ENCODE measurements at regions not wholly inside any gene's neighbourhood (a gene's known extent, or its start where the extent isn't known, plus 50 kb on each side); places are given as distances from the start of the nearest gene placed in this dataset.
"Not testable (repeated sequence)": the region's sequence is repeated elsewhere in the genome, so short reads cannot be mapped to it uniquely, and the experiment has no call there.

DNA sequence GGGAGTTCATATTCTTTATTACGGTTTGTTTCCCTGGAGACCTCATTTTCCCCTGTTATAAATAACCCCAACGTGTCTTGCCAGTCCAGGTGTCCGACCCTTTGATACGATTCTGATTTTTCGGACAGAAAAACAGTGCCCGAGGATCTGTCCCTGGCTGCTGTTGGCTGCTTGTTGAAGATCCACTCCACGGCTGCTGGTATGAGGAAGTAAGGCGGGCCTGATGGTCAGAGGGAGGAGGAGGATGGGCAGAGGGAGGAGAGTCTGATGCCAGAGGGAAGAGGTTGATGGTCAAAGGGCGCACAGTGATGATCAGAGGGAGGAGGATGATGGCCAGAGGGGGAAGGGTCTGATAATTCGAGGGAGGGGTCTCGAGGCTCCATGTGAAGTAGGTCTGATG lies 99.9 kb downstream of the ATP6V0E2 start:
- H3K36me3 Mint-ChIP-seq; ATAC-seq (ENCODE audit: low read depth); H3K4me3 Mint-ChIP-seq; DNase-seq (ENCODE audit: low spot score in 2 of 2); H3K9me3 Mint-ChIP-seq; H3K4me1 Mint-ChIP-seq; H3K27ac Mint-ChIP-seq: not testable (repeated sequence)
- peaks cover 21% of the 10 kb centered on the region for H3K27me3 Mint-ChIP-seq

GRCh38 chr7:149975608-149976007 lies 101.8 kb downstream of the ATP6V0E2 start:
- ATAC-seq (ENCODE audit: low read depth); H3K4me3 Mint-ChIP-seq: not testable (repeated sequence)

GRCh38 chr7:149978537-149978936 lies 104.8 kb downstream of the ATP6V0E2 start:
- H3K36me3 Mint-ChIP-seq; H3K9me3 Mint-ChIP-seq; H3K4me3 Mint-ChIP-seq; H3K27ac Mint-ChIP-seq; ATAC-seq (ENCODE audit: low read depth); DNase-seq (ENCODE audit: low spot score in 2 of 2); H3K4me1 Mint-ChIP-seq: not testable (repeated sequence)
- H3K27me3 Mint-ChIP-seq: peaks cover 11% of the 10 kb centered on the region

More at GRCh38 chr7:149975608-149976007, 101.8 kb downstream of the ATP6V0E2 start:
- H3K36me3 Mint-ChIP-seq; DNase-seq (ENCODE audit: low spot score in 2 of 2); H3K9me3 Mint-ChIP-seq; H3K27ac Mint-ChIP-seq; H3K4me1 Mint-ChIP-seq: not testable (repeated sequence)
- peaks cover 21% of the 10 kb centered on the region for H3K27me3 Mint-ChIP-seq

DNA sequence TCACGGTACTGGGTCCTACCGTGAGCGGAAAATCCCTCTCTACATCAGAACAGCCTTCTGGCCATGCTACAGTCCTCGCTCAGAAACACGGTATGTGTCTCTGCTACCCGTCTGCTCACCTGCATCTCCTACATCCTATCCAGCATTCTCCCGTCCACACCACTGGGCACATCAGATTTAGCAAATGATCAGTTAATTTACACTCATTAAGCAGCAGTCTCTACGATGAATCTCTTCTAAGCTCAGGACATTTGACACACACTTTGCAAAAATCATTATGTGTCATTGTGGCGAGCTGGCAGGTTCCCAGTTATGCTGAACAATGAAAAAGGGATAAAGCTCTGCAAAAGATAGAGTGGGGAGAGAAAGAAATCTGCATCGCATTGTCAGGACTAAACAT lies 105.2 kb downstream of the ATP6V0E2 start:
- H3K27me3 Mint-ChIP-seq: peaks cover 11% of the 10 kb centered on the region
- not testable (repeated sequence) for DNase-seq (ENCODE audit: low spot score in 2 of 2); H3K4me3 Mint-ChIP-seq; H3K27ac Mint-ChIP-seq; ATAC-seq (ENCODE audit: low read depth); H3K9me3 Mint-ChIP-seq; H3K4me1 Mint-ChIP-seq; H3K36me3 Mint-ChIP-seq

GRCh38 chr7:149982537-149983112 lies 108.9 kb downstream of the ATP6V0E2 start:
- not testable (repeated sequence) for H3K27me3 Mint-ChIP-seq; H3K9me3 Mint-ChIP-seq; H3K36me3 Mint-ChIP-seq; DNase-seq (ENCODE audit: low spot score in 2 of 2); H3K4me1 Mint-ChIP-seq; ATAC-seq (ENCODE audit: low read depth); H3K4me3 Mint-ChIP-seq; H3K27ac Mint-ChIP-seq

- H3K36me3 Mint-ChIP-seq; H3K4me1 Mint-ChIP-seq; H3K9me3 Mint-ChIP-seq; H3K27ac Mint-ChIP-seq; DNase-seq (ENCODE audit: low spot score in 2 of 2); H3K4me3 Mint-ChIP-seq; H3K27me3 Mint-ChIP-seq; ATAC-seq (ENCODE audit: low read depth): not testable (repeated sequence)
These were observed 113.1 kb downstream of the ATP6V0E2 start for GRCh38 chr7:149986866-149987265.

GRCh38 chr7:149991652-149992302 lies 118.0 kb downstream of the ATP6V0E2 start:
- not testable (repeated sequence) for H3K36me3 Mint-ChIP-seq; H3K27me3 Mint-ChIP-seq; ATAC-seq (ENCODE audit: low read depth); H3K27ac Mint-ChIP-seq; DNase-seq (ENCODE audit: low spot score in 2 of 2); H3K4me3 Mint-ChIP-seq; H3K4me1 Mint-ChIP-seq; H3K9me3 Mint-ChIP-seq

GRCh38 chr7:149992366-149992765 lies 118.6 kb downstream of the ATP6V0E2 start:
- H3K4me1 Mint-ChIP-seq; H3K4me3 Mint-ChIP-seq; H3K9me3 Mint-ChIP-seq; H3K36me3 Mint-ChIP-seq; H3K27me3 Mint-ChIP-seq; ATAC-seq (ENCODE audit: low read depth); H3K27ac Mint-ChIP-seq; DNase-seq (ENCODE audit: low spot score in 2 of 2): not testable (repeated sequence)

- H3K9me3 Mint-ChIP-seq: not testable (repeated sequence)
These were observed 121.7 kb downstream of the ATP6V0E2 start for GRCh38 chr7:149995369-149996026.

DNA sequence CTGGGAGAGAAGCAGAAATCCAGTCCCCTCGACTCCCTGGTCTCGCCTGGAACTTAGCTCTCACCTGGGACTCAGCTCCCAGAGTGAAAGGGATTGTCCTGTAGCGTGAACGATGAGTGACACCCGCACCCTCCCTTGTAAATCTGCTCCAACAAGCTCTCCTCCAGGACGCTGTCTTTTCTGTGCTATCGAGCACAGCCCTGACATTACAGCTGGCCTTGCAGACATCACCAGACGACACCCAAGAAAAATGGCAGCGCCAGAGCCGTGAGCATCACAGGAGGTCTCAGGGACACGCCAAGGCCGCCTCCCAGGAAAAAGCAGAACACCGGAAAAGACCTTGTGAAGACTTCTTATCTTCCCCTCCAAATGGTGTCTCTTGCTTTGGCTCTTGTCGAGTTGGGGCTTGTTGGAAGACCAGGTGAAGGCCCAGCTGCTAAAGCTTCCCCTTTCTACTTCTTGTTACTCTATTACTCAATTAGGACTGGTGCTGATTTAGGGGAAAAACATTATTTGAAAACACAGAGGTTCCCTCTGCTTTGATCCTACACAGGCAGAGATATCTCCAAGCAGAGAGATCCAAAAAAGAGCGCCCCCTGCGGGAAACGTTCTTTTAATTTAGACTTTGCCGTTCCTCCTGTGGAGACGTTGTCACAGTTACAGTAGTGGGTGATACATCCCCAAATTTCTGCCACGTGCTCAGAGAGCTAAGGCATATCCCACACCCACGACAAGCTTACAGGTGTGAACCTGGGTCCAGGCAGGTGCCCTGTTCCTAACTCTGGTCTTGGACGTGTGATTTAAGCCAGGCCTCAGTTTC lies 127.2 kb downstream of the ATP6V0E2 start:
- not testable (repeated sequence) for H3K36me3 Mint-ChIP-seq; DNase-seq (ENCODE audit: low spot score in 2 of 2); H3K27ac Mint-ChIP-seq; H3K27me3 Mint-ChIP-seq; H3K4me1 Mint-ChIP-seq; H3K4me3 Mint-ChIP-seq; H3K9me3 Mint-ChIP-seq
- peak; percentile 15 for ATAC-seq (ENCODE audit: low read depth)

More at GRCh38 chr7:149995369-149996026, 121.7 kb downstream of the ATP6V0E2 start:
- H3K27ac Mint-ChIP-seq; ATAC-seq (ENCODE audit: low read depth); H3K4me3 Mint-ChIP-seq; H3K27me3 Mint-ChIP-seq; H3K4me1 Mint-ChIP-seq; H3K36me3 Mint-ChIP-seq; DNase-seq (ENCODE audit: low spot score in 2 of 2): not testable (repeated sequence)

DNA sequence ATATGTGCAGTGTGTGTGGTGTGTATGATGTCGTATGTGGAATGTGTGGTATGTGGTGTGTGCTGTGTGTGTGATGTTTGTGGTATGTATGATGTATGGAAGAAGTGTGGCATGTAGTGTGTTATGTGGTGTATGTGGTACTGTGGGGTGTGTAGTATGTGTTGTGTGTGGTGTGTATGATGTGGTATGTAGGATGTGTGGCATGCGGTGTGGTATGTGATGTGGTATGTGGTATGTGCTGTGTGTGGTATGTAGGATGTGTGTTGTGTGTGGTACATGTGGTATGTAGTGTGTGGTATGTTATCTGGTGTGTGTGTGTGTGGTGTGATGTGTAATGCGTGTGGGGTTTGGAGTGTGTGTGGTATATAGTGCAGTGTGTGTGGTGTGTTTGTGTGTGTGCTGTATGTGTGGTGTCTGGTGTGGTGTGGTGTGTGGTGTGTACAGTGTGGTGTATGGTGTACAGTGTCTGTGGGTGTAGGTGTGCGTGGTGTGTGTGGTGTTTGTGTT lies 129.6 kb downstream of the ATP6V0E2 start:
- H3K4me1 Mint-ChIP-seq: no peaks in the 10 kb centered on the region
- no peaks in the 10 kb centered on the region for H3K36me3 Mint-ChIP-seq
- ATAC-seq (ENCODE audit: low read depth) (no peak), DNase-seq (ENCODE audit: low spot score in 2 of 2) (no peak)
- H3K4me3 Mint-ChIP-seq: no peak overlapping the region
- no peaks in the 10 kb centered on the region for H3K27me3 Mint-ChIP-seq
- H3K27ac Mint-ChIP-seq: no peak overlapping the region
- H3K9me3 Mint-ChIP-seq: no peaks in the 10 kb centered on the region

DNA sequence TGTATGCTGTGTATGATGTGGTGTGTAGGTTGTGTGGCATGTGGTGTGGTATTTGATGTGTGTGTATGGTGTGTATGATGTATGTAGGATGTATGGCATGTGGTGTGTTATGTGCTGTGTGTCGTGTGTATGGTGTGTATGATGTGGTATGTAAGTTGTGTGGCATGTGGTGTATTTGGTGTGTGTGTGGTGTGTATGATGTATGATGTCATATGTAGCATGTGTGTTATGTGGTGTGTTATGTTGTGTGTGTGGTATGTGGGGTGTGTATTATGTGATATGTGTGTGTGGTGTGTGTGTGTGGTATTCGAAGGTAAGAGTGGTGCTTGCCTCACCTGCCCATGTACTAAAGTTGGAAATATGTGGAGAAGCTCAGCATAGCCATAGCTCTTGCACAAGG lies 130.2 kb downstream of the ATP6V0E2 start:
- not testable (repeated sequence) for H3K4me3 Mint-ChIP-seq; DNase-seq (ENCODE audit: low spot score in 2 of 2); H3K9me3 Mint-ChIP-seq; H3K4me1 Mint-ChIP-seq; H3K27ac Mint-ChIP-seq; H3K36me3 Mint-ChIP-seq; H3K27me3 Mint-ChIP-seq; ATAC-seq (ENCODE audit: low read depth)

- not testable (repeated sequence) for ATAC-seq (ENCODE audit: low read depth); H3K27me3 Mint-ChIP-seq; H3K27ac Mint-ChIP-seq; DNase-seq (ENCODE audit: low spot score in 2 of 2); H3K4me3 Mint-ChIP-seq; H3K4me1 Mint-ChIP-seq; H3K36me3 Mint-ChIP-seq; H3K9me3 Mint-ChIP-seq
These were observed 131.1 kb downstream of the ATP6V0E2 start for GRCh38 chr7:150004843-150005242.
